Neural cell (in vitro differentiated cells): ENCODE measurements at regions not wholly inside any gene's neighbourhood (a gene's known extent, or its start where the extent isn't known, plus 50 kb on each side); places are given as distances from the start of the nearest gene placed in this dataset.

ENCODE experiments used
- H2AFZ ChIP-seq: fragments of 200-600, 300-800 bp; sonication (generic), shearing (Covaris generic); 2 replicates; pipeline ENCODE4 v1.6.0; 2014; ENCODE audit warnings: low read depth, mild to moderate bottlenecking, antibody characterized with exemption, low read length, moderate library complexity
- H3F3A ChIP-seq: fragments of 200-600 bp; shearing (Covaris generic); 2 replicates; pipeline ENCODE4 v1.6.1; 2016; ENCODE audit warnings: mild to moderate bottlenecking, moderate library complexity, mixed read lengths, antibody characterized with exemption, low read length; ENCODE audit not compliant: insufficient read depth, poor library complexity, severe bottlenecking
- H3K27ac ChIP-seq: fragments of 200-600, 300-800 bp; sonication (generic), shearing (Covaris generic); 2 replicates; pipeline ENCODE4 v1.5.1; 2014; ENCODE audit warnings: mild to moderate bottlenecking, low read length, moderate library complexity
- H3K27me3 ChIP-seq: fragments of 300-800, 200-600 bp; sonication (generic), shearing (Covaris generic); 2 replicates; pipeline ENCODE4 v1.6.0; 2014; ENCODE audit warnings: mild to moderate bottlenecking, low read depth, low read length, moderate library complexity; ENCODE audit not compliant: insufficient read depth
- H3K36me3 ChIP-seq: fragments of 300-800, 200-600 bp; sonication (generic), shearing (Covaris generic); 2 replicates; pipeline ENCODE4 v1.5.1; 2014; ENCODE audit warnings: mild to moderate bottlenecking, antibody characterized with exemption, low read length, moderate library complexity; ENCODE audit not compliant: insufficient read depth
- H3K4me2 ChIP-seq: fragments of 300-800, 200-600 bp; sonication (generic), shearing (Covaris generic); 2 replicates; pipeline ENCODE4 v1.6.0; 2014; ENCODE audit warnings: mild to moderate bottlenecking, low read length
- H3K4me3 ChIP-seq: fragments of 300-800, 200-600 bp; sonication (generic), shearing (Covaris generic); 2 replicates; pipeline ENCODE4 v1.5.1; 2014; ENCODE audit warnings: mild to moderate bottlenecking, low read length, moderate library complexity
- H3K79me2 ChIP-seq: fragments of 200-600 bp; shearing (Covaris generic); replicated peaks from 2 replicates; pipeline ENCODE4 v1.6.0; 2014; ENCODE audit warnings: mild to moderate bottlenecking, low read length, moderate library complexity; ENCODE audit not compliant: insufficient read depth
- H3K9ac ChIP-seq: fragments of 300-800, 200-600 bp; sonication (generic), shearing (Covaris generic); 2 replicates; pipeline ENCODE4 v1.6.1; 2016; ENCODE audit warnings: mild to moderate bottlenecking, low read length, mixed read lengths
- H3K9me2 ChIP-seq: fragments of 200-600 bp; shearing (Covaris generic); 2 replicates; pipeline ENCODE4 v1.6.1; 2016; ENCODE audit warnings: mild to moderate bottlenecking, low read length, mixed read lengths; ENCODE audit not compliant: insufficient read depth
- H3K9me3 ChIP-seq: fragments of 200-600, 300-800 bp; sonication (generic), shearing (Covaris generic); 2 replicates; pipeline ENCODE4 v1.6.1; 2016; ENCODE audit warnings: mild to moderate bottlenecking, mixed run types, low read length, moderate library complexity, mixed read lengths
- H4K20me1 ChIP-seq: fragments of 200-600 bp; shearing (Covaris generic); 2 replicates; pipeline ENCODE4 v1.6.1; 2016; ENCODE audit warnings: mild to moderate bottlenecking, mixed run types; ENCODE audit not compliant: insufficient read depth
- EP300 ChIP-seq: fragments of 450-650 bp; conservative IDR thresholded peaks from 2 replicates; pipeline ENCODE4 v1.6.1; 2014; ENCODE audit warnings: antibody characterized with exemption, mild to moderate bottlenecking, moderate library complexity; ENCODE audit not compliant: poor library complexity, severe bottlenecking
- EZH2 ChIP-seq: fragments of 200-600, 300-800 bp; shearing (Covaris generic), sonication (generic); IDR thresholded peaks from 2 replicates; pipeline ENCODE4 v1.6.1; 2014; ENCODE audit warnings: antibody characterized with exemption, low read length, borderline replicate concordance, mild to moderate bottlenecking; ENCODE audit not compliant: insufficient read depth, poor library complexity, severe bottlenecking
- MXI1 ChIP-seq: fragments of 450-650 bp; conservative IDR thresholded peaks from 2 replicates; pipeline ENCODE4 v1.6.1; 2014; ENCODE audit warnings: antibody characterized with exemption, mild to moderate bottlenecking; ENCODE audit not compliant: poor library complexity, severe bottlenecking
- POLR2AphosphoS5 ChIP-seq: IDR thresholded peaks from 2 replicates; pipeline ENCODE4 v1.6.1; 2012
- RAD21 ChIP-seq: fragments of 450-650 bp; conservative IDR thresholded peaks from 2 replicates; pipeline ENCODE4 v1.6.1; 2014; ENCODE audit warnings: antibody characterized with exemption, mild to moderate bottlenecking, moderate library complexity
- REST ChIP-seq: IDR thresholded peaks from 2 replicates; pipeline ENCODE4 v1.6.1; 2012; ENCODE audit warnings: borderline replicate concordance
- SMC3 ChIP-seq: fragments of 450-650 bp; conservative IDR thresholded peaks from 2 replicates; pipeline ENCODE4 v1.6.1; 2014; ENCODE audit warnings: antibody characterized with exemption, mild to moderate bottlenecking, moderate library complexity; ENCODE audit not compliant: poor library complexity
- TAF1 ChIP-seq: IDR thresholded peaks from 2 replicates; pipeline ENCODE4 v1.6.1; 2012; ENCODE audit warnings: low read depth
- TF ChIP-seq, protein P1 (sequence below): fragments of 450-650 bp; IDR thresholded peaks from 2 replicates; pipeline ENCODE4 v1.5.1; 2014; ENCODE audit warnings: antibody characterized with exemption, mild to moderate bottlenecking, moderate library complexity; ENCODE audit not compliant: poor library complexity, severe bottlenecking

GRCh38 chr2:41920181-41920580, 127.6 kb upstream of the PKDCC start:
- no peaks in the 10 kb centered on the region for H3K79me2 ChIP-seq
- no peaks in the 10 kb centered on the region for H4K20me1 ChIP-seq
- no peak overlapping the region for H2AFZ ChIP-seq
- H3K4me2 ChIP-seq, result no peak overlapping the region
- TF ChIP-seq POLR2AphosphoS5 (no peak), MXI1 (no peak), EZH2 (no peak), RAD21 (no peak), REST (no peak), TAF1 (no peak), EP300 (no peak), SMC3 (no peak)
- TF ChIP-seq, protein P1, sequence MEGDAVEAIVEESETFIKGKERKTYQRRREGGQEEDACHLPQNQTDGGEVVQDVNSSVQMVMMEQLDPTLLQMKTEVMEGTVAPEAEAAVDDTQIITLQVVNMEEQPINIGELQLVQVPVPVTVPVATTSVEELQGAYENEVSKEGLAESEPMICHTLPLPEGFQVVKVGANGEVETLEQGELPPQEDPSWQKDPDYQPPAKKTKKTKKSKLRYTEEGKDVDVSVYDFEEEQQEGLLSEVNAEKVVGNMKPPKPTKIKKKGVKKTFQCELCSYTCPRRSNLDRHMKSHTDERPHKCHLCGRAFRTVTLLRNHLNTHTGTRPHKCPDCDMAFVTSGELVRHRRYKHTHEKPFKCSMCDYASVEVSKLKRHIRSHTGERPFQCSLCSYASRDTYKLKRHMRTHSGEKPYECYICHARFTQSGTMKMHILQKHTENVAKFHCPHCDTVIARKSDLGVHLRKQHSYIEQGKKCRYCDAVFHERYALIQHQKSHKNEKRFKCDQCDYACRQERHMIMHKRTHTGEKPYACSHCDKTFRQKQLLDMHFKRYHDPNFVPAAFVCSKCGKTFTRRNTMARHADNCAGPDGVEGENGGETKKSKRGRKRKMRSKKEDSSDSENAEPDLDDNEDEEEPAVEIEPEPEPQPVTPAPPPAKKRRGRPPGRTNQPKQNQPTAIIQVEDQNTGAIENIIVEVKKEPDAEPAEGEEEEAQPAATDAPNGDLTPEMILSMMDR, result no peak
- H3K36me3 ChIP-seq, result no peaks in the 10 kb centered on the region
- no peak overlapping the region for H3K27ac ChIP-seq
- H3K9me3 ChIP-seq, result no peaks in the 10 kb centered on the region
- H3K4me3 ChIP-seq, result no peak overlapping the region
- H3K27me3 ChIP-seq, result no peaks in the 10 kb centered on the region
- no peaks in the 10 kb centered on the region for H3F3A ChIP-seq
- H3K9ac ChIP-seq, result no peak overlapping the region
- H3K9me2 ChIP-seq, result no peaks in the 10 kb centered on the region

- H2AFZ ChIP-seq, result no peak overlapping the region
- no peaks in the 10 kb centered on the region for H3F3A ChIP-seq
- no peaks in the 10 kb centered on the region for H3K27me3 ChIP-seq
- no peak overlapping the region for H3K9ac ChIP-seq
- H3K36me3 ChIP-seq, result no peaks in the 10 kb centered on the region
- H3K27ac ChIP-seq, result no peak overlapping the region
- no peak overlapping the region for H3K4me3 ChIP-seq
- TF ChIP-seq REST (no peak), RAD21 (no peak), TAF1 (no peak), SMC3 (no peak), EP300 (no peak), POLR2AphosphoS5 (no peak)
- TF ChIP-seq, protein P1, result no peak
- H3K79me2 ChIP-seq, result no peaks in the 10 kb centered on the region
- no peaks in the 10 kb centered on the region for H3K9me3 ChIP-seq
- H4K20me1 ChIP-seq, result no peaks in the 10 kb centered on the region
- no peak overlapping the region for H3K4me2 ChIP-seq
- no peaks in the 10 kb centered on the region for H3K9me2 ChIP-seq
These were observed 127.0 kb upstream of the PKDCC start for GRCh38 chr2:41920812-41921211.
